PC-3 (cell line): ENCODE measurements at regions not wholly inside any gene's neighbourhood (a gene's known extent, or its start where the extent isn't known, plus 50 kb on each side); places are given as distances from the start of the nearest gene placed in this dataset.

Experiments
- EZH2 ChIP-seq: fragments of 300-600 bp; sonication (generic); IDR thresholded peaks from one replicate; pipeline ENCODE4 v1.6.1; 2017; ENCODE audit warnings: antibody characterized with exemption, mild to moderate bottlenecking, low read length; ENCODE audit not compliant: unreplicated experiment
- TF ChIP-seq, protein P1 (sequence below): fragments of 300-600 bp; sonication (generic); conservative IDR thresholded peaks from 2 replicates; pipeline ENCODE4 v1.5.1; 2017; ENCODE audit warnings: antibody characterized with exemption, low read depth, mild to moderate bottlenecking, low read length

DNA sequence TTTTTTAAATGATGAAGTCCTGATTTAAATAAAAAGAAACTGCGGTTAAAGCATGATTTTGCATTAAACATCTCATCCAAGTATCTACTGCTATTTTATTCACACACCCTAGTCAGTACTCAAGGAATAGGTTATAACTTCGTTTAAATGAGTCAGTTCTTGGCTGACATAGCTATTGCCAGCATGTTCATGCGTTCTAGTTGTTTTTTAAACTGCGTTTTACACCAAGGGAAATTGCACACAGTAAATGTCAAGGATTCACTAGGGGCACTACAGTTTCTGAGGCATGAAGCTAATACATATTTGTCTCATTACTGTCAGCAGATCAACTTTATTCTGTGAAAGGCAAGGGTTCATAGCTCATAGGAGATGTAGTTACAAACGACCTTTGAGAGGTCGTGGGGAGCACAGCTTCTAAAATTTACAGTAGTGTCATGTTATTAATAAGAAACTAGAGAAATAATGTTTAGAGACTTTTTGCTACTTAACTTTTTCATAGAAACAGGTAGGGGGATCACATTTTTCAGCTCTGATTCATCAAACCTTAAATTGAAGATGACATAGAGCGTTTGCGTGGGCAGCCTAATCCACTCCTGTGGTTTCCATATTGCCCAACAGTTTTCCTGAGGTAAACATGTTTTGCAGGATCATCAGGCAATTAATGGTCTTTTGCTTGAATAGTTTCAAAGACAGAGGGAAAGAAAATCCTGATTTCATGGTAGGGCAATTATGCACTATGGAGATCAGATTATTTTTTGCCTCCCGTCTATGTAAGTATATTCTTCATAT is 2222.7 kb upstream of the WWC1 start:
- TF ChIP-seq, protein P1, sequence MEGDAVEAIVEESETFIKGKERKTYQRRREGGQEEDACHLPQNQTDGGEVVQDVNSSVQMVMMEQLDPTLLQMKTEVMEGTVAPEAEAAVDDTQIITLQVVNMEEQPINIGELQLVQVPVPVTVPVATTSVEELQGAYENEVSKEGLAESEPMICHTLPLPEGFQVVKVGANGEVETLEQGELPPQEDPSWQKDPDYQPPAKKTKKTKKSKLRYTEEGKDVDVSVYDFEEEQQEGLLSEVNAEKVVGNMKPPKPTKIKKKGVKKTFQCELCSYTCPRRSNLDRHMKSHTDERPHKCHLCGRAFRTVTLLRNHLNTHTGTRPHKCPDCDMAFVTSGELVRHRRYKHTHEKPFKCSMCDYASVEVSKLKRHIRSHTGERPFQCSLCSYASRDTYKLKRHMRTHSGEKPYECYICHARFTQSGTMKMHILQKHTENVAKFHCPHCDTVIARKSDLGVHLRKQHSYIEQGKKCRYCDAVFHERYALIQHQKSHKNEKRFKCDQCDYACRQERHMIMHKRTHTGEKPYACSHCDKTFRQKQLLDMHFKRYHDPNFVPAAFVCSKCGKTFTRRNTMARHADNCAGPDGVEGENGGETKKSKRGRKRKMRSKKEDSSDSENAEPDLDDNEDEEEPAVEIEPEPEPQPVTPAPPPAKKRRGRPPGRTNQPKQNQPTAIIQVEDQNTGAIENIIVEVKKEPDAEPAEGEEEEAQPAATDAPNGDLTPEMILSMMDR = no peak
- no peak for TF ChIP-seq EZH2
